HUDEP-2 (cell line): ENCODE measurements at regions not wholly inside any gene's neighbourhood (a gene's known extent, or its start where the extent isn't known, plus 50 kb on each side); places are given as distances from the start of the nearest gene placed in this dataset.

Experiments
- DNase-seq, 76 experiments: peaks; one replicate each; lab custom pipeline; 2025; ENCODE audit not compliant: unreplicated experiment in 76 of 76; lab: John Stamatoyannopoulos, UW

- no peak for DNase-seq
Measured at GRCh38 chr2:49262801-49263560, 108.7 kb upstream of the FSHR start.

- no peak for DNase-seq
Measured at GRCh38 chr2:49261781-49262180, 107.5 kb upstream of the FSHR start.

- no peak for DNase-seq
Measured at GRCh38 chr2:49260979-49261538, 106.7 kb upstream of the FSHR start.

GRCh38 chr2:49259926-49260325, 105.6 kb upstream of the FSHR start:
- DNase-seq: no peak

- peak in 1 of 76 experiments; percentile 3 for DNase-seq
Measured at GRCh38 chr2:49255409-49255971, 101.2 kb upstream of the FSHR start.

GRCh38 chr2:49254401-49254800, 100.1 kb upstream of the FSHR start:
- no peak for DNase-seq

- DNase-seq: no peak
Measured at GRCh38 chr2:49251766-49252165, 97.5 kb upstream of the FSHR start.

GRCh38 chr2:49251251-49251650, 96.9 kb upstream of the FSHR start:
- DNase-seq: no peak

- DNase-seq: no peak
Measured at GRCh38 chr2:49248506-49248905, 94.2 kb upstream of the FSHR start.

GRCh38 chr2:49241991-49242390, 87.7 kb upstream of the FSHR start:
- no peak for DNase-seq

- no peak for DNase-seq
Measured at GRCh38 chr2:49241501-49241900, 87.2 kb upstream of the FSHR start.

GRCh38 chr2:49240608-49241007, 86.3 kb upstream of the FSHR start:
- no peak for DNase-seq

- DNase-seq: no peak
Measured at GRCh38 chr2:49238604-49238960, 84.3 kb upstream of the FSHR start.

- no peak for DNase-seq
Measured at GRCh38 chr2:49237867-49238603, 83.7 kb upstream of the FSHR start.

GRCh38 chr2:49236316-49236715, 82.0 kb upstream of the FSHR start:
- DNase-seq: no peak

GRCh38 chr2:49226360-49226759, 72.0 kb upstream of the FSHR start:
- DNase-seq: no peak

GRCh38 chr2:49225126-49225525, 70.8 kb upstream of the FSHR start:
- no peak for DNase-seq

- no peak for DNase-seq
Measured at GRCh38 chr2:49224426-49225010, 70.2 kb upstream of the FSHR start.

GRCh38 chr2:49222975-49223528, 68.7 kb upstream of the FSHR start:
- no peak for DNase-seq

GRCh38 chr2:49219741-49220140, 65.4 kb upstream of the FSHR start:
- no peak for DNase-seq

GRCh38 chr2:49210191-49210590, 55.9 kb upstream of the FSHR start:
- DNase-seq: no peak
